GM23338 (cell line): ENCODE measurements at regions not wholly inside any gene's neighbourhood (a gene's known extent, or its start where the extent isn't known, plus 50 kb on each side); places are given as distances from the start of the nearest gene placed in this dataset.

Experiments
- CREB1 ChIP-seq: fragments of 250-450 bp; sonication (Bioruptor Pico); IDR thresholded peaks from 2 replicates; pipeline ENCODE4 v1.5.0; 2020; ENCODE audit warnings: low read depth, mild to moderate bottlenecking, moderate library complexity
- CTCF ChIP-seq, 2 experiments: fragments of 200-600 bp in 1 of 2; sonication (generic) in 1 of 2; conservative IDR thresholded peaks; 2 replicates each; pipeline versions ENCODE4 v1.5.1 to v1.6.1; 2016 to 2017; ENCODE audit warnings: antibody characterized with exemption in 2 of 2, low read depth in 2 of 2, mild to moderate bottlenecking in 2 of 2, moderate library complexity in 1 of 2
- EZH2 ChIP-seq: fragments of 200-600 bp; sonication (generic); IDR thresholded peaks from one replicate; pipeline ENCODE4 v1.8.0; 2017; ENCODE audit warnings: antibody characterized with exemption, mild to moderate bottlenecking, low read depth; ENCODE audit not compliant: unreplicated experiment
- EZH2phosphoT487 ChIP-seq: fragments of 200-600 bp; sonication (generic); IDR thresholded peaks from one replicate; pipeline ENCODE4 v1.8.1; 2018; ENCODE audit warnings: antibody characterized with exemption; ENCODE audit not compliant: unreplicated experiment
- JUNB ChIP-seq: IDR thresholded peaks from one replicate; pipeline ENCODE4 v1.6.1; 2016; ENCODE audit warnings: antibody characterized with exemption; ENCODE audit not compliant: unreplicated experiment
- NANOG ChIP-seq: IDR thresholded peaks from 2 replicates; pipeline ENCODE4 v1.6.1; 2016; ENCODE audit warnings: antibody characterized with exemption, borderline replicate concordance
- POLR2AphosphoS5 ChIP-seq: IDR thresholded peaks from 2 replicates; pipeline ENCODE4 v1.6.1; 2016; ENCODE audit warnings: antibody characterized with exemption, low read depth
- ZNF331 ChIP-seq: fragments of 250-450 bp; sonication (Bioruptor Pico); IDR thresholded peaks from 2 replicates; pipeline ENCODE4 v1.5.0; 2020; ENCODE audit warnings: low read depth, mild to moderate bottlenecking, moderate library complexity
- TF ChIP-seq, protein P1 (sequence below): IDR thresholded peaks from one replicate; pipeline ENCODE4 v1.6.1; 2018; ENCODE audit warnings: antibody characterized with exemption; ENCODE audit not compliant: unreplicated experiment

DNA sequence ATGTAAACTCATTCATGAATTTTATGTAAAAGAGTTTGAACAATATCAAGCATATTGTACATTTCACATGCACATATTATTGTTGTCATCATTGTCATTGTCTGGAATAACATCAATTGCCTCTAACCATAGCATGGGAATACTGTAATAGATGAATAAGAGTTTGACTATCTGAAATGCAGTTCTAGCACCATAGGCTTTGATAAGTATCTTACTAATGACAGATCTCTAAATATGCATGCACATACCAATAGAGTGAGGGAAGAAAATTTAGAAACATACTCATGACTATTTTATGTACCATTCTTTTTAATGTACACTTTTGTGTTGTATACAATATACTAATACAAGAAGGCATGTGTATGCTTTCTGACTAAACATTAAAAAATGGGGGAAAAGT is 161.6 kb upstream of the SPRY1 start:
- TF ChIP-seq ZNF331 (CRISPR knock-in tag) (no peak), CTCF (conservative IDR thresholded peaks at IDR 0.05; ENCODE audit: low read depth in 2 of 2) (no peak), EZH2 (no peak), CREB1 (CRISPR knock-in tag) (no peak), EZH2phosphoT487 (no peak), POLR2AphosphoS5 (no peak), JUNB (no peak), NANOG (no peak)
- TF ChIP-seq, protein P1, sequence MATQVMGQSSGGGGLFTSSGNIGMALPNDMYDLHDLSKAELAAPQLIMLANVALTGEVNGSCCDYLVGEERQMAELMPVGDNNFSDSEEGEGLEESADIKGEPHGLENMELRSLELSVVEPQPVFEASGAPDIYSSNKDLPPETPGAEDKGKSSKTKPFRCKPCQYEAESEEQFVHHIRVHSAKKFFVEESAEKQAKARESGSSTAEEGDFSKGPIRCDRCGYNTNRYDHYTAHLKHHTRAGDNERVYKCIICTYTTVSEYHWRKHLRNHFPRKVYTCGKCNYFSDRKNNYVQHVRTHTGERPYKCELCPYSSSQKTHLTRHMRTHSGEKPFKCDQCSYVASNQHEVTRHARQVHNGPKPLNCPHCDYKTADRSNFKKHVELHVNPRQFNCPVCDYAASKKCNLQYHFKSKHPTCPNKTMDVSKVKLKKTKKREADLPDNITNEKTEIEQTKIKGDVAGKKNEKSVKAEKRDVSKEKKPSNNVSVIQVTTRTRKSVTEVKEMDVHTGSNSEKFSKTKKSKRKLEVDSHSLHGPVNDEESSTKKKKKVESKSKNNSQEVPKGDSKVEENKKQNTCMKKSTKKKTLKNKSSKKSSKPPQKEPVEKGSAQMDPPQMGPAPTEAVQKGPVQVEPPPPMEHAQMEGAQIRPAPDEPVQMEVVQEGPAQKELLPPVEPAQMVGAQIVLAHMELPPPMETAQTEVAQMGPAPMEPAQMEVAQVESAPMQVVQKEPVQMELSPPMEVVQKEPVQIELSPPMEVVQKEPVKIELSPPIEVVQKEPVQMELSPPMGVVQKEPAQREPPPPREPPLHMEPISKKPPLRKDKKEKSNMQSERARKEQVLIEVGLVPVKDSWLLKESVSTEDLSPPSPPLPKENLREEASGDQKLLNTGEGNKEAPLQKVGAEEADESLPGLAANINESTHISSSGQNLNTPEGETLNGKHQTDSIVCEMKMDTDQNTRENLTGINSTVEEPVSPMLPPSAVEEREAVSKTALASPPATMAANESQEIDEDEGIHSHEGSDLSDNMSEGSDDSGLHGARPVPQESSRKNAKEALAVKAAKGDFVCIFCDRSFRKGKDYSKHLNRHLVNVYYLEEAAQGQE, result no peak
